ENCODE measurements at regions not wholly inside any gene's neighbourhood (a gene's known extent, or its start where the extent isn't known, plus 50 kb on each side); places are given as distances from the start of the nearest gene placed in this dataset.
"Not testable (repeated sequence)": the region's sequence is repeated elsewhere in the genome, so short reads cannot be mapped to it uniquely, and the experiment has no call there.

- Mint-ChIP-seq H3K4me3 (no peak overlapping the region), H3K9me3 (no peaks in the 10 kb centered on the region), H3K36me3 (ENCODE audit: insufficient read depth) (no peaks in the 10 kb centered on the region), H3K27ac (no peak overlapping the region), H3K27me3 (no peaks in the 10 kb centered on the region), H3K4me1 (ENCODE audit: low read depth in 2 of 2) (peaks cover 5 to 9% of the 10 kb centered on the region in 2 donors)
- DNase-seq (no peak), ATAC-seq (replicated peaks) (no peak)
Observed at GRCh38 chr13:50459046-50459445, 384.4 kb downstream of the DLEU7 start.

GRCh38 chr13:50459658-50460057 is 383.8 kb downstream of the DLEU7 start:
- H3K9me3 Mint-ChIP-seq = no peaks in the 10 kb centered on the region
- ATAC-seq (replicated peaks) (no peak), DNase-seq (no peak)
- no peak overlapping the region for H3K27ac Mint-ChIP-seq
- H3K36me3 Mint-ChIP-seq (ENCODE audit: insufficient read depth) = no peaks in the 10 kb centered on the region
- H3K27me3 Mint-ChIP-seq = no peaks in the 10 kb centered on the region
- H3K4me1 Mint-ChIP-seq (ENCODE audit: low read depth in 2 of 2) = peaks cover 5 to 9% of the 10 kb centered on the region in 2 donors
- no peak overlapping the region for H3K4me3 Mint-ChIP-seq

- ATAC-seq (replicated peaks) = no peak
- peaks cover 5 to 9% of the 10 kb centered on the region in 2 donors for H3K4me1 Mint-ChIP-seq (ENCODE audit: low read depth in 2 of 2)
- H3K9me3 Mint-ChIP-seq = no peaks in the 10 kb centered on the region
- H3K4me3 Mint-ChIP-seq = peak overlapping the region in 1 of 2 donors; percentile 32
- H3K36me3 Mint-ChIP-seq (ENCODE audit: insufficient read depth) = no peaks in the 10 kb centered on the region
- no peak overlapping the region for H3K27ac Mint-ChIP-seq
- no peak for DNase-seq
- H3K27me3 Mint-ChIP-seq = no peaks in the 10 kb centered on the region
Observed at GRCh38 chr13:50460358-50460757, 383.1 kb downstream of the DLEU7 start.

GRCh38 chr13:50461189-50461588 is 382.3 kb downstream of the DLEU7 start:
- H3K4me3 Mint-ChIP-seq = no peak overlapping the region
- no peak overlapping the region for H3K27ac Mint-ChIP-seq
- no peak for ATAC-seq (replicated peaks)
- H3K9me3 Mint-ChIP-seq = no peaks in the 10 kb centered on the region
- H3K36me3 Mint-ChIP-seq (ENCODE audit: insufficient read depth) = no peaks in the 10 kb centered on the region
- peaks cover 5 to 9% of the 10 kb centered on the region in 2 donors for H3K4me1 Mint-ChIP-seq (ENCODE audit: low read depth in 2 of 2)
- no peaks in the 10 kb centered on the region for H3K27me3 Mint-ChIP-seq
- no peak for DNase-seq

- DNase-seq = no peak
- H3K27me3 Mint-ChIP-seq = no peaks in the 10 kb centered on the region
- peaks cover 5 to 9% of the 10 kb centered on the region in 2 donors for H3K4me1 Mint-ChIP-seq (ENCODE audit: low read depth in 2 of 2)
- ATAC-seq (replicated peaks) = no peak
- no peaks in the 10 kb centered on the region for H3K36me3 Mint-ChIP-seq (ENCODE audit: insufficient read depth)
- no peaks in the 10 kb centered on the region for H3K9me3 Mint-ChIP-seq
- H3K27ac Mint-ChIP-seq = no peak overlapping the region
- H3K4me3 Mint-ChIP-seq = no peak overlapping the region
Observed at GRCh38 chr13:50463719-50464118, 379.8 kb downstream of the DLEU7 start.

GRCh38 chr13:50464349-50465251 is 378.9 kb downstream of the DLEU7 start:
- no peaks in the 10 kb centered on the region for H3K9me3 Mint-ChIP-seq
- no peaks in the 10 kb centered on the region for H3K36me3 Mint-ChIP-seq (ENCODE audit: insufficient read depth)
- no peaks in the 10 kb centered on the region for H3K27me3 Mint-ChIP-seq
- no peak for ATAC-seq (replicated peaks)
- H3K27ac Mint-ChIP-seq = no peak overlapping the region
- no peak for DNase-seq
- peaks cover 5 to 6% of the 10 kb centered on the region in 2 donors for H3K4me1 Mint-ChIP-seq (ENCODE audit: low read depth in 2 of 2)
- no peak overlapping the region for H3K4me3 Mint-ChIP-seq

- Mint-ChIP-seq H3K27ac (no peak overlapping the region), H3K9me3 (no peaks in the 10 kb centered on the region), H3K4me3 (no peak overlapping the region), H3K4me1 (ENCODE audit: low read depth in 2 of 2) (peaks cover 0 to 4% of the 10 kb centered on the region in 2 donors), H3K36me3 (ENCODE audit: insufficient read depth) (no peaks in the 10 kb centered on the region), H3K27me3 (no peaks in the 10 kb centered on the region)
- no peak for DNase-seq
- ATAC-seq (replicated peaks) = no peak
Observed at GRCh38 chr13:50466456-50466855, 377.0 kb downstream of the DLEU7 start.

- ATAC-seq (replicated peaks) = no peak
- Mint-ChIP-seq H3K27ac (no peak overlapping the region), H3K4me3 (no peak overlapping the region), H3K36me3 (ENCODE audit: insufficient read depth) (no peaks in the 10 kb centered on the region), H3K9me3 (no peaks in the 10 kb centered on the region), H3K4me1 (ENCODE audit: low read depth in 2 of 2) (peaks cover 0 to 4% of the 10 kb centered on the region in 2 donors), H3K27me3 (no peaks in the 10 kb centered on the region)
- no peak for DNase-seq
Observed at GRCh38 chr13:50467156-50468110, 376.1 kb downstream of the DLEU7 start.

GRCh38 chr13:50468849-50469669 is 374.4 kb downstream of the DLEU7 start:
- Mint-ChIP-seq H3K27me3 (no peaks in the 10 kb centered on the region), H3K4me1 (ENCODE audit: low read depth in 2 of 2) (peaks cover 0 to 2% of the 10 kb centered on the region in 2 donors), H3K4me3 (no peak overlapping the region), H3K36me3 (ENCODE audit: insufficient read depth) (no peaks in the 10 kb centered on the region), H3K9me3 (no peaks in the 10 kb centered on the region), H3K27ac (no peak overlapping the region)
- ATAC-seq (replicated peaks) (no peak), DNase-seq (no peak)

GRCh38 chr13:50473050-50473449 is 370.4 kb downstream of the DLEU7 start:
- DNase-seq; ATAC-seq (replicated peaks); H3K27me3 Mint-ChIP-seq; H3K36me3 Mint-ChIP-seq (ENCODE audit: insufficient read depth); H3K4me1 Mint-ChIP-seq (ENCODE audit: low read depth in 2 of 2); H3K4me3 Mint-ChIP-seq; H3K27ac Mint-ChIP-seq; H3K9me3 Mint-ChIP-seq: not testable (repeated sequence)

- Mint-ChIP-seq H3K4me1 (ENCODE audit: low read depth in 2 of 2) (peaks cover 0 to 4% of the 10 kb centered on the region in 2 donors), H3K27ac (no peak overlapping the region), H3K9me3 (no peaks in the 10 kb centered on the region), H3K4me3 (no peak overlapping the region), H3K36me3 (ENCODE audit: insufficient read depth) (no peaks in the 10 kb centered on the region), H3K27me3 (no peaks in the 10 kb centered on the region)
- DNase-seq (no peak), ATAC-seq (replicated peaks) (no peak)
Observed at GRCh38 chr13:50474088-50474662, 369.3 kb downstream of the DLEU7 start.

GRCh38 chr13:50476577-50477285 is 366.8 kb downstream of the DLEU7 start:
- peaks cover 0 to 4% of the 10 kb centered on the region in 2 donors for H3K4me1 Mint-ChIP-seq (ENCODE audit: low read depth in 2 of 2)
- no peak for DNase-seq
- no peaks in the 10 kb centered on the region for H3K27me3 Mint-ChIP-seq
- no peak overlapping the region for H3K4me3 Mint-ChIP-seq
- H3K9me3 Mint-ChIP-seq = no peaks in the 10 kb centered on the region
- no peaks in the 10 kb centered on the region for H3K36me3 Mint-ChIP-seq (ENCODE audit: insufficient read depth)
- no peak overlapping the region for H3K27ac Mint-ChIP-seq
- no peak for ATAC-seq (replicated peaks)
